Cardiac muscle cell (in vitro differentiated cells and primary cell): ENCODE measurements at regions not wholly inside any gene's neighbourhood (a gene's known extent, or its start where the extent isn't known, plus 50 kb on each side); places are given as distances from the start of the nearest gene placed in this dataset.

ENCODE experiments used
- DNase-seq, 2 donors: peaks; one replicate each; pipeline versions ENCODE4 v3.0.0 to v3.0.0-alpha.2; 2010 to 2017; ENCODE audit warnings: low read depth in 1 of 2, low spot score in 1 of 2
- H3K27ac ChIP-seq: fragments of 200-600 bp; sonication (generic); 2 replicates; pipeline ENCODE4 v1.5.1; 2016
- H3K27me3 ChIP-seq: fragments of 200-600 bp; sonication (generic); 2 replicates; pipeline ENCODE4 v1.6.0; 2016; ENCODE audit warnings: control low read depth
- H3K36me3 ChIP-seq: fragments of 200-600 bp; sonication (generic); 2 replicates; pipeline ENCODE4 v1.5.1; 2016; ENCODE audit warnings: control low read depth
- H3K4me1 ChIP-seq: fragments of 200-600 bp; sonication (generic); 2 replicates; pipeline ENCODE4 v1.8.1; 2017; ENCODE audit warnings: low read depth, mild to moderate bottlenecking, mixed run types
- H3K4me3 ChIP-seq: fragments of 200-600 bp; sonication (generic); 2 replicates; pipeline ENCODE4 v1.5.1; 2016; ENCODE audit warnings: mild to moderate bottlenecking
- H3K9me3 ChIP-seq: fragments of 200-600 bp; sonication (generic); 2 replicates; pipeline ENCODE4 v1.5.1; 2017; ENCODE audit warnings: low read depth, mild to moderate bottlenecking, control low read depth
- TF ChIP-seq, protein P1 (sequence below): IDR thresholded peaks from 2 replicates; pipeline ENCODE4 v1.5.1; 2012; ENCODE audit warnings: low read depth, mild to moderate bottlenecking, low read length

DNA sequence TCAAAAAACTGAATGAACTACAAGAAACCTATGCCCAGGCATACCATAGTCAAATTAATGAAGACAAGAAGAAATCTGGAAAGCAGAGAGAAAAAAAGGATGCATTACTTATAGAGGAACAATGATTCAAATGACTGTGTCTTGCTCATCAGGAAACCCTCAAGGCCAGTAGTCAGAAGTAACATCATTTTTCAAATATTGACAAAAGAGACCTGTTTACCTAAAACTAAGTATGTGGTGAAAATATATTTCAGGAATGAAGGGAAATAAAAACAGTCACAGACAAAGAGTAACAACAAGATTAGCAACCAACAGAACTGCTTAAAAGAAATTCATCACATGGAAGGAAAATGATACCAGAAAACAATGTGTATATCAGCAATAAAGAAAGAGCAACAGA is 128.4 kb downstream of the ALOX5 start:
- TF ChIP-seq, protein P1, sequence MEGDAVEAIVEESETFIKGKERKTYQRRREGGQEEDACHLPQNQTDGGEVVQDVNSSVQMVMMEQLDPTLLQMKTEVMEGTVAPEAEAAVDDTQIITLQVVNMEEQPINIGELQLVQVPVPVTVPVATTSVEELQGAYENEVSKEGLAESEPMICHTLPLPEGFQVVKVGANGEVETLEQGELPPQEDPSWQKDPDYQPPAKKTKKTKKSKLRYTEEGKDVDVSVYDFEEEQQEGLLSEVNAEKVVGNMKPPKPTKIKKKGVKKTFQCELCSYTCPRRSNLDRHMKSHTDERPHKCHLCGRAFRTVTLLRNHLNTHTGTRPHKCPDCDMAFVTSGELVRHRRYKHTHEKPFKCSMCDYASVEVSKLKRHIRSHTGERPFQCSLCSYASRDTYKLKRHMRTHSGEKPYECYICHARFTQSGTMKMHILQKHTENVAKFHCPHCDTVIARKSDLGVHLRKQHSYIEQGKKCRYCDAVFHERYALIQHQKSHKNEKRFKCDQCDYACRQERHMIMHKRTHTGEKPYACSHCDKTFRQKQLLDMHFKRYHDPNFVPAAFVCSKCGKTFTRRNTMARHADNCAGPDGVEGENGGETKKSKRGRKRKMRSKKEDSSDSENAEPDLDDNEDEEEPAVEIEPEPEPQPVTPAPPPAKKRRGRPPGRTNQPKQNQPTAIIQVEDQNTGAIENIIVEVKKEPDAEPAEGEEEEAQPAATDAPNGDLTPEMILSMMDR = no peak
- Histone ChIP-seq H3K4me1 (no peaks in the 10 kb centered on the region), H3K27ac (no peak overlapping the region), H3K36me3 (no peaks in the 10 kb centered on the region), H3K4me3 (no peak overlapping the region), H3K9me3 (no peaks in the 10 kb centered on the region), H3K27me3 (no peaks in the 10 kb centered on the region)
- no peak for DNase-seq

DNA sequence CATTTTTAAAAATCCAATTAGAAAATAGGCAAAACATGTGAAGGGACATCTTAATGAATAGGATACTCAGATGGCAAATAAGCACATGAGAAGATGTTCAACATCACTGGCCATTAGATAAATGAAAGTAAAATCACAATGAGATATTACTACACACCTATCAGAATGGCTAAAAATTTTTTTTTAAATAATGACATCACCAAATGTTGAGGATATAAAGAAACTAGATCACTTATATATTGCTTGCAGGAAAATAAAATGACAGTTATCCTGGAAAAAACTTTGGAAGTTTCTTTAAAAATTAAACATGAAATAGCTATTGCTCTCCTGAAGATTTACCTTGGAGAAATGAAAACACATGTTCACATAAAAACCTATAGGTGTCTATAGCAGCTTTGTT is 127.8 kb downstream of the ALOX5 start:
- Histone ChIP-seq H3K27ac (no peak overlapping the region), H3K36me3 (no peaks in the 10 kb centered on the region), H3K4me1 (no peaks in the 10 kb centered on the region), H3K9me3 (no peaks in the 10 kb centered on the region), H3K27me3 (no peaks in the 10 kb centered on the region), H3K4me3 (no peak overlapping the region)
- no peak for DNase-seq
- TF ChIP-seq, protein P1 = no peak

DNA sequence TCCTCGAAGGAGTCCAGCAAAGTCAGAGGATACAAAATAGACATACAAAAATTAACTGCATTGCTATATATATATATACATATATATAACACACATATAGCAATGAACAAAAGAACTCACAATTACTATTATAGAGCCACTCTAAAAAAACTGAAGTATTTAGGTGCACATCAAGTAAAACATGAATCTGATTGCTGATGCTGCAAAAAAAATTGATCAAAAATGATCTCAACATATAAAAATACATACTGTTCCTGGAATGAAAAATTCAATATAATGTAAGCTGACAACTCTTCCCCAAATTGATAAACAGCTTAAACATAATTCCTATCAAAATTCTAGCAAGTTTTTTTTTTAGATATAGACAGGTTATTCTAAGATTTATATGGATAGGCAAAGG is 126.8 kb downstream of the ALOX5 start:
- H3K9me3 ChIP-seq = no peaks in the 10 kb centered on the region
- no peaks in the 10 kb centered on the region for H3K36me3 ChIP-seq
- no peaks in the 10 kb centered on the region for H3K4me1 ChIP-seq
- no peaks in the 10 kb centered on the region for H3K27me3 ChIP-seq
- no peak for DNase-seq
- no peak overlapping the region for H3K4me3 ChIP-seq
- H3K27ac ChIP-seq = no peak overlapping the region
- TF ChIP-seq, protein P1 = no peak

- no peaks in the 10 kb centered on the region for H3K4me1 ChIP-seq
- no peak overlapping the region for H3K27ac ChIP-seq
- H3K4me3 ChIP-seq = no peak overlapping the region
- H3K27me3 ChIP-seq = no peaks in the 10 kb centered on the region
- no peaks in the 10 kb centered on the region for H3K9me3 ChIP-seq
- DNase-seq = no peak
- TF ChIP-seq, protein P1 = no peak
- no peaks in the 10 kb centered on the region for H3K36me3 ChIP-seq
Observed at GRCh38 chr10:45500304-45500703, 126.3 kb downstream of the ALOX5 start.

DNA sequence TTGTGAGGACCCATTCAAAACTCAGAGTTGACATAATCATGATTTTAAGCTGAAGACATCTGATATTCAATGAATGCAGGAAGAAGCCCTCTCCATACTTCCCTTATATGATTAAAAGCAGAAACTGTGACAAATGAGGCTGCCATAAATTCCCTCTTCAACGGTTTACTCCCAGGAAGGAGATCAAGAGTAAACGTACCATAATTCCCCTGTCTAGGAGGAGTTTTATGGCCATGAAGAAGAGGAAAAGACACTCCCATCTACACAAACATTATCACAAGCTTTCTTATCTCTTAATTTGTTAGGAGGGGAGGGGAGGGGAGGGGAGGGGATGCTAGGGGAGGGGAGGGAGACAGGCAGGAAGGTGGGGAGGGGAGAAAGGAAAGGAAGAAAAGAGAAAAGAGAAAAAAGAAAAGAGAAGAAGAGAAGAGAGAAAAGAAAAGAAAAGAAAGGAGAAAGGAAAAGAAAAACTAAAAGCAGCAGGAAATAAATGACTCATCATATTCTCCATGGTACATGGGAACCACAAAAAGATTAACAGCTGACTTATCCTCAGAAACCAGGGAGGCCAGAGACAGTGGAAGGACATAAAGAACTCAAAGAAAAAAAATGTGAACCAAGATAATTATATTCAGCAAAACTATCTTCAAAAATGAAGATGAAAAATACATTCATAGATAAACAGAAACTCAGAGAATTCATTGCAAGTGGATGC is 121.6 kb downstream of the ALOX5 start:
- Histone ChIP-seq H3K36me3 (no peaks in the 10 kb centered on the region), H3K27me3 (no peaks in the 10 kb centered on the region), H3K27ac (no peak overlapping the region), H3K4me1 (no peaks in the 10 kb centered on the region), H3K9me3 (no peaks in the 10 kb centered on the region), H3K4me3 (no peak overlapping the region)
- TF ChIP-seq, protein P1 = no peak
- DNase-seq = no peak
